Activated T-cell treated with anti-CD3 and anti-CD28 coated beads, Interleukin-2, amount 50 U/mL, for 4 hours (primary cell): ENCODE measurements at regions not wholly inside any gene's neighbourhood (a gene's known extent, or its start where the extent isn't known, plus 50 kb on each side); places are given as distances from the start of the nearest gene placed in this dataset.
A peak's percentile ranks its signal among the peaks of the same experiment; 100 is the strongest.
"Not testable (repeated sequence)": the region's sequence is repeated elsewhere in the genome, so short reads cannot be mapped to it uniquely, and the experiment has no call there.

Experiments used
- ATAC-seq, 2 donors: fragments of 200-7000 bp; cut with Tn5 transposase; one replicate each; pipeline ENCODE4 v1.10.0; 2021
- DNase-seq: peaks from one replicate; pipeline ENCODE4 v3.0.0-alpha.2; 2020
- H3K27me3 Mint-ChIP-seq: one replicate; pipeline ENCODE4 v1.8.0; 2021; ENCODE audit warnings: low read depth, mixed read lengths
- H3K36me3 Mint-ChIP-seq: one replicate; pipeline ENCODE4 v1.8.0; 2022; ENCODE audit warnings: mixed read lengths; ENCODE audit not compliant: insufficient read depth
- H3K4me1 Mint-ChIP-seq: one replicate; pipeline ENCODE4 v1.8.0; 2021; ENCODE audit warnings: low read depth, mixed read lengths
- H3K4me3 Mint-ChIP-seq: one replicate; pipeline ENCODE4 v1.8.0; 2021; ENCODE audit warnings: mild to moderate bottlenecking, moderate library complexity, mixed read lengths
- H3K9me3 Mint-ChIP-seq: one replicate; pipeline ENCODE4 v1.8.0; 2021; ENCODE audit warnings: mixed read lengths

DNA sequence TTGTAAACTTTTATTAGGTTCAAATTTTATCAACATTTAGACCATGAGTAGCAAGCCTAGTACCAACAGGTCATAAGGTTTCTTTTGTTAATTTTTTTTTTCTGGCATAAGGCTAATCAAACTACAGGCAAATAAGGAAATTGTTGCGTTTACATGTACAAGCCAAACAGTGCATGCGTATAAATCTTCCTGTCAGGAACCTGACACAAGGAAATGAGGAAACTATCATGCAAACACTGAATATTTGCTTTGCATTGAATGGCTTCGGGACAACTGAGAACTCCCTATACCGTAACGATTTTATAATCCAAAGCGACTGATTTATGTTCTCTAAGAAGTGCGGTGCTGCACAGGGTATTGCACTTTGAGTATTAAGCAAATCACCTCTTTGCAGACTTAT is 133.0 kb upstream of the TRPC4 start:
- no peaks in the 10 kb centered on the region for H3K4me1 Mint-ChIP-seq
- no peaks in the 10 kb centered on the region for H3K36me3 Mint-ChIP-seq
- ATAC-seq, result no peak
- no peaks in the 10 kb centered on the region for H3K27me3 Mint-ChIP-seq
- no peak overlapping the region for H3K4me3 Mint-ChIP-seq
- no peaks in the 10 kb centered on the region for H3K9me3 Mint-ChIP-seq
- DNase-seq, result no peak

DNA sequence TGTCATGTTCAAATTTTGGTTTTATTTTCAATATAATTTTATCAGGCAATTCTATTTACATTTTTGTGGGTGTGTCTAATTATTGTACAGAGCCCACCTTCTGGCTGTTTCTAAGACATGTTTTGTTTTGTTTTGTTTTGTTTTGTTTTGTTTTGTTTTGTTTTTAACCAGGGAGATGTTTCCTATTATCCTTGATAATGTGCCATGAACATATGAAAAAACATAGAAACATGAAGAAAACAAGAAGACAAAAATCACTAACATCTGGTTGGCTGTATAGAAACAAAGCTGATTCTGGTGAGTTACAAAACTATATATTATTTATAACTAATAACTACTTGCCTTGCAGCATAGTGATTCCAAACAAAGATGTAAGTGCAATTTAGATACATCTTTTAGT is 128.1 kb upstream of the TRPC4 start:
- no peaks in the 10 kb centered on the region for H3K27me3 Mint-ChIP-seq
- no peaks in the 10 kb centered on the region for H3K9me3 Mint-ChIP-seq
- no peaks in the 10 kb centered on the region for H3K4me1 Mint-ChIP-seq
- DNase-seq, result no peak
- ATAC-seq, result no peak
- no peaks in the 10 kb centered on the region for H3K36me3 Mint-ChIP-seq
- no peak overlapping the region for H3K4me3 Mint-ChIP-seq

DNA sequence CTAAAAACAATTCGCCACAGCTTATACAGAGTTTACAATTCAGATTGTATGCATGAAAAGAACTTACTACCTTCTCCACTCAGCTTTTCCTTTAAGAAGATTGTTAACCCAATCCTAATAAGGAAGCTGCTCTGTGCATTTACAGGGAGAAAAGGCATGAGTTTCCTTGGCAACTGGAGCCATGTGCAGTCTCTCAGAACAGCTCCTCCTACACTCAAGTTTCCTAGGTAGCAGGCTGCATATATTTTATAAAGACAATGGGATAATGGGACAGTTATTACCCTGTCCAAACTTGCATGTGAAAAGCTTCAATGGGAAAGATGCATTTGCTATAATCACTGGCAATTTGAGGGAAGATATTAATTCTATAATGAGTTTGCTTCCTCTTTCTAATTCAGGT is 125.5 kb upstream of the TRPC4 start:
- no peaks in the 10 kb centered on the region for H3K4me1 Mint-ChIP-seq
- H3K4me3 Mint-ChIP-seq, result no peak overlapping the region
- DNase-seq (no peak), ATAC-seq (no peak)
- peaks cover 4% of the 10 kb centered on the region for H3K9me3 Mint-ChIP-seq
- no peaks in the 10 kb centered on the region for H3K36me3 Mint-ChIP-seq
- H3K27me3 Mint-ChIP-seq, result no peaks in the 10 kb centered on the region

DNA sequence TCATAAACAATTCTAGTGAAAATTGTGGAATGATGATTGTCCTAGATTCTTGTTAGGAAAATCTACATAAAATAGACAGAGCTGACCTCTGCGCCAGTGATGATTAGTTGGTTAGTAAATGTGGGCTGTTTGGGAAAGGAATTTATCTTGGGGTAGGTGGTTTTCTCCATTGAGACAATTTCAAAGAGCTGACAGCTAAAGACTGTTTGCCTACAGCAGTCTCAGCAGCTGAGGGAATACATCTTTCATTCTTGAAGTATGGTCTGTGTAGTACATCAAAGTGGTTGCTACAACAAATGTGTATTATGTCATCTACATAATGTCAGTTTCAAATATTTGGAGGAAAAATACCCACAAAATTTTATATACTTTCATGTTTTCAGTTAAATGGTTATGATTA is 117.2 kb upstream of the TRPC4 start:
- Mint-ChIP-seq H3K9me3 (peaks cover 8% of the 10 kb centered on the region), H3K27me3 (no peaks in the 10 kb centered on the region), H3K4me3 (no peak overlapping the region), H3K36me3 (no peaks in the 10 kb centered on the region), H3K4me1 (no peaks in the 10 kb centered on the region)
- ATAC-seq, result no peak
- DNase-seq, result no peak

DNA sequence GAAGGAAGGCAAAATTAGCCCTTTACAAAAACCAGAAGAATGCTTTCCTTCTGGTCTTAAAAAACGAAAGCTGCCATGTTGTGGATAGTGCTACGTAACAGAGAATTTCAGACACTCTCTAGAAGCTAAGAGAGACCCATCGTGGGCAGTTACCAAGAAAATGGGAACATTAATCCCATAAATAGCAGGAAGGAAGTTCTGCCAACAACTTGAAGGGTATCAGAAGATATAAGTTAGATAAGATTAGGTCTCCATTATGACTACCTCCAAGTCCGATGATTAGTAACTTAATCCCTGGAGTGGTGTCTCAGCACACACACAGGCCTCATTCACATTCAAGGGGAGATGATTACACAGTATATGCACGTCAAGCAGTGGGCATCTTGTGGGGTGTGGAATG is 115.7 kb upstream of the TRPC4 start:
- Mint-ChIP-seq H3K27me3 (no peaks in the 10 kb centered on the region), H3K9me3 (peaks cover 4% of the 10 kb centered on the region), H3K36me3 (no peaks in the 10 kb centered on the region), H3K4me3 (no peak overlapping the region), H3K4me1 (no peaks in the 10 kb centered on the region)
- DNase-seq (no peak), ATAC-seq (no peak)

DNA sequence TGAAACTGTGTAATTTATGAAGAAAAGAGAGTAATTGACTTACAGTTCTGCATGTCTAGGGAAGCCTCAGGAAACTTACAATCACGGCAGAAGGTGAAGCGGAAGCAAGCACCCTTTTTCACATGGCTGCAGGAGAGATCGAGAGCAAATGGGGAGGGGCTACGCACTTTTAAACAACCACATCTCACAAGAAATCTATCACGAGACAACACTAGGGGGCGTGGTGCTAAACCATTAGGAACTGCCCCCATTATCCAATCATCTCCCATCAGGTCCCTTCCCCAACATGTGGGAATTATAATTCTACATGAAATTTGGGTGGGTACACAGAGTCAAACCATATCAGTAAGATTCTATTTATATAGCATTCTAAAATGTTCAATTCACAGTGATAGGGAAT is 114.8 kb upstream of the TRPC4 start:
- Mint-ChIP-seq H3K9me3 (peaks cover 4% of the 10 kb centered on the region), H3K4me1 (no peaks in the 10 kb centered on the region), H3K4me3 (no peak overlapping the region), H3K36me3 (no peaks in the 10 kb centered on the region), H3K27me3 (no peaks in the 10 kb centered on the region)
- no peak for ATAC-seq
- no peak for DNase-seq

DNA sequence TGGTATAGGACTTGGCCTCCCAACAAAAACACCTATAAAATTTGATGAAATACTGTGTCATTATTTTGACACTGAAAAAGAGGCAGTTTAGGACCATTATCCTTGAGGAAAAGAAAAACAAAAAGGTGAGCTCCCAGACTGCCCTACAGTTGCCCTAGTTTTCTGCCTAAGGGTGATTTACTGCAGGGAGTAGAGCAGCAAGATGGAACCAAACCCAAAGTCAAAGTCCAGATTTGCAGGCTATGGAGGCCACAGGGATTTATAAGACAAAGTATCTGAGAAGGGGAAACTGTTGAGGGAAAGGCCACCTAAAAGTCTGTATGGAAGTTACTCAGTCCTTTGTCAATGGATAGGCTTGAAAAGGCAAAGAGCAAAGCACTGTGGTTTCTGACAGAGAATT is 112.4 kb upstream of the TRPC4 start:
- DNase-seq, result no peak
- no peaks in the 10 kb centered on the region for H3K4me1 Mint-ChIP-seq
- peaks cover 4% of the 10 kb centered on the region for H3K9me3 Mint-ChIP-seq
- H3K4me3 Mint-ChIP-seq, result no peak overlapping the region
- no peak for ATAC-seq
- H3K27me3 Mint-ChIP-seq, result no peaks in the 10 kb centered on the region
- H3K36me3 Mint-ChIP-seq, result no peaks in the 10 kb centered on the region

DNA sequence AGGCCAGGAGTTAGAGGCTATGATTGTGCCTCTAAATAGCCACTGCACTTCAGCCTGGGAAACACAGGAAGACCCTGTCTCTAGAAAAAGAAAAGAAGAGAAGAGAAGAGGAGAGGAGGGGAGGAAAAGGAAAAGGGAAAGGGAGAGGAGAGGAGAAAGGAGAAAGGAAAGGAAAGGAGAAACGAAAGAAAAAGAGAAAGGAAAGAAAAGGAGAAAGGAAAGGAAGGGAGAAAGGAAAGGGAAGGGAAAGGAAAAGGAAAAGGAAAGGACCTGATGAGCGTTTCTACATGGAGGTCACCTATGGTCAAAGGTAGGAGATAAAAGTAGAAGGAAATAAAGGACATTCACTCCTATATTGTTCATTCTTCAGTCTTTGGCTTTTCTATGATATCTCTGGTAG is 109.1 kb upstream of the TRPC4 start:
- Mint-ChIP-seq H3K4me1 (no peaks in the 10 kb centered on the region), H3K36me3 (no peaks in the 10 kb centered on the region), H3K4me3 (peak overlapping the region; percentile 1), H3K9me3 (no peaks in the 10 kb centered on the region), H3K27me3 (no peaks in the 10 kb centered on the region)
- no peak for DNase-seq
- no peak for ATAC-seq

DNA sequence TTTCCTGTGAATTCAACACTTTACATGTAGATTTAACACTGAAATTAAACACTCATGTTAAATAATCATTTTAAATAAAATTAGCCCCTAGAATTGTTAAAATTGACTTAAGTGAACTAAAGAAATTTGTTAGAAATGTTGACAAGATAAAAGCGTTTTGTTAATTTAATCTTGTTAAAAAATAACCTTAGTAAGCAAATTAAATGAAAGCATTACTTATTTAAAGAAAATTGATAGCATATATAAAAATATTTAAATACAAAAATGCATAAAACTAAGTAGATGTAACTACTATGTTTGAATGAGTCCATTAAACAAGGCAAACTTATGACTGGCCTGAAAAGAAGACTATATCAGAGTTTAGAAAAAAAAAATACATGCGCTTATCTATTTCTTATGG is 99.0 kb upstream of the TRPC4 start:
- H3K36me3 Mint-ChIP-seq, result no peaks in the 10 kb centered on the region
- ATAC-seq, result no peak

DNA sequence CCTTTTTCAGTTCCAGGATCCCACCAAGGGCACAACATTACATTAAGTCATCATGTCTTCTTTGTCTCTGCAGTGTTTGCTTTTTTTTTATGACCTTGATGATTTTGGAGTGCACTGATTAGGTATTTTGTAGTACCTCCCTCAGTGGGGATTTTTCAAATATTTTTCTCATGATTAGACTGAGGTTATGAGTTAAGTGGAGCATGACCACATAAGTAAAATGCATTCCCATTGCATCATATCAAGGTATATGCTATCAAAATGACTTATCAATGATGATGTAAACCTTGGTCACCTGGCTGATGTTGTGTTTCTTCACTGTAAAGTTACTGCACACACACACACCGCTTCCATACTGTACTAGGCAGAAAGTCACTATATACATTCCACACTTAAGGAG is 96.7 kb upstream of the TRPC4 start:
- H3K36me3 Mint-ChIP-seq, result no peaks in the 10 kb centered on the region
- H3K4me1 Mint-ChIP-seq, result no peaks in the 10 kb centered on the region
- H3K4me3 Mint-ChIP-seq, result no peak overlapping the region
- H3K27me3 Mint-ChIP-seq, result no peaks in the 10 kb centered on the region
- no peaks in the 10 kb centered on the region for H3K9me3 Mint-ChIP-seq
- no peak for ATAC-seq
- DNase-seq, result no peak

More for the DNA sequence above, 99.0 kb upstream of the TRPC4 start:
- peaks cover 3% of the 10 kb centered on the region for H3K9me3 Mint-ChIP-seq
- no peak for DNase-seq
- H3K27me3 Mint-ChIP-seq, result no peaks in the 10 kb centered on the region
- no peak overlapping the region for H3K4me3 Mint-ChIP-seq
- no peaks in the 10 kb centered on the region for H3K4me1 Mint-ChIP-seq

DNA sequence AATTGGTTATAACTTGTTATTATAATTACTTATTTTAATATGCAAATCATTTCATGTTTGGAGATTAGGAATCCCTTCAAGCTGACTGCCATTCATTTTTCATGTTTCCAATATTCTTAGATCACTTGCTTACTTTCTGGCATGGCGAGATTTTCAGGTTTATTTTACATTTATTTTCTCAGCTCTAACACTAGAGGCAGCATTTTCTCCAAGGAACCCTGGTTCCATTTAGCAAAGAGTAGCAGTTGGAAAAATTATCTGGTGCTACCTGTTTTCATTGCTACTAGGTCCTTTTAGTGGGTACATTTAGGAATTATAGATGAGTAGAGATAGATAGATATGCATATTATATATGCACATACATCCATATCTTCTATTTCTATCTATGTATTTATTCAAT is 90.9 kb upstream of the TRPC4 start:
- no peak for DNase-seq
- no peak for ATAC-seq
- Mint-ChIP-seq H3K4me3 (no peak overlapping the region), H3K27me3 (no peaks in the 10 kb centered on the region), H3K9me3 (no peaks in the 10 kb centered on the region), H3K4me1 (no peaks in the 10 kb centered on the region), H3K36me3 (no peaks in the 10 kb centered on the region)

DNA sequence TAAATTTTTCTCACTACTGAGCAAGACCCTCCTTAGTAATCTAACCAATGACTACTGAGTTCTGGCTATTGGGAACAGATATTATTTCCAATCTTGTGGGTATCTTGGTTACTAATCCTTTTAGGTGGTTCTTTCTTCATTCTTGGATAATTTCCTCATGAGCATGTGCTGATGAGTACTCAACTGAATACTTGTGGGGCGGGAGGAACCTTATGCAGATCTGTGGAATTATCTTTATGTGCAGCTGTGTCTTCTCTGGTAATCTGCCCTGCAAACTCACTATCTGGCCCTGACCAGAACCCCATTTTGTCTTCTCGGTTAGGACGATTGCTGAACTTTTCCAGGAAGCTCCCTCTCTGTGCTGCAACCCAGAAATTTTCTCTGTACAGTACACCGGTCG is 89.7 kb upstream of the TRPC4 start:
- Mint-ChIP-seq H3K4me1 (no peaks in the 10 kb centered on the region), H3K4me3 (no peak overlapping the region), H3K27me3 (no peaks in the 10 kb centered on the region), H3K36me3 (no peaks in the 10 kb centered on the region), H3K9me3 (no peaks in the 10 kb centered on the region)
- no peak for DNase-seq
- ATAC-seq, result no peak

DNA sequence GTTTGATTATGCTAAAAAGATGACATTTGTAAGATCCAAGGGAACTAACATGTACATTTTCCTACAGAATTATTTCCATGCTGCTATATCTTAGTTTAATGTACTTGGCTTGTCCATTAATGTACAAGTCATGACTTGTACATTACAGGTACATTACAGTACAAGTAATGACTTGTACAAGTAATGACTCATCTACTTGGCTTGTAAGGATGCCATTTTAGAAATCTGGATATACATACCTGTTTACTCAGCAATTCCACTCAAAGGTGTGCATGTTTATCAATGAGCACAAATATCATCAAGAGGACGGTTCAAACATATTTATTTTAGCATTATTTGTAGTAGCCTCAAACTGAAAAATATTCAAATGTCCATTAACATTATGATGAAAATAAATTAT is 87.0 kb upstream of the TRPC4 start:
- no peak for ATAC-seq
- Mint-ChIP-seq H3K36me3 (no peaks in the 10 kb centered on the region), H3K27me3 (no peaks in the 10 kb centered on the region), H3K9me3 (peaks cover 3% of the 10 kb centered on the region), H3K4me1 (no peaks in the 10 kb centered on the region), H3K4me3 (no peak overlapping the region)
- DNase-seq, result no peak

DNA sequence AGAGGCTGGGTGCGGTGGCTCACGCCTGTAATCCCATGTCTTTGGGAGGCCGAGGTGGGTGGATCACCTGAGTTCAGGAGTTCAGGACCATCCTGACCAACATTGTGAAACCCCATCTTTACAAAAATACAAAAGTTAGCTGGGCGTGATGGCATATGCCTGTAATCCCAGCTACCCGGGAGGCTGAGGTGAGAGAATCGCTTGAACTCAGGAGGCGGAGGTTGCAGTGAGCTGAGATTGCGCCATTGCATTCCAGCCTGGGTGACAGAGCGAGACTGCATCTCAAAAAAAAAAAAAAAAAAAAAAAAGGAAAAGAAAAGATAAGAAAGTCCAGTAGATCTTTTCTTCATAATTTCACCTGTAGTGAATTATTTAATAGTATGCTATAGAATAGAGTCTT is 85.0 kb upstream of the TRPC4 start:
- H3K9me3 Mint-ChIP-seq, H3K4me3 Mint-ChIP-seq, H3K27me3 Mint-ChIP-seq, DNase-seq, H3K4me1 Mint-ChIP-seq, H3K36me3 Mint-ChIP-seq, ATAC-seq: not testable (repeated sequence)

DNA sequence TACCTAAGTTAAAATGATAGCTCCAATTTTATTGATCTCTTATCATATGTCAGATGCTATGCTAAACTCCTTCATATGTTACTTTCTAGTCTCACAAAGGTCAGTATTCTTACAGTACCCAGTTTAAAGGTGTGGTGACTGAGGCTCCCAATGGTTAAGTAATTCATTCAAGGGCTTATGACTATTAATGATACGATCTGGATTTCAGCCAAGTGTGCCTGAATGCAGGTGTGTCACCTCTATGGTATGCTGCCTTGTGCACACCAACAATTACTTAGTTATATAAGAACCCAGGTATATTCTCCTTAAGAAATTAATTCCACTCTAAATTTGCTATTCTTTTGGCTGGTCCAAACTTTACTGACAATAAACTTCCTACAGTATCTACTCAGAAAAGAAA is 84.6 kb upstream of the TRPC4 start:
- H3K27me3 Mint-ChIP-seq, result no peaks in the 10 kb centered on the region
- no peaks in the 10 kb centered on the region for H3K4me1 Mint-ChIP-seq
- H3K4me3 Mint-ChIP-seq, result no peak overlapping the region
- H3K9me3 Mint-ChIP-seq, result peaks cover 6% of the 10 kb centered on the region
- no peak for ATAC-seq
- DNase-seq, result no peak
- H3K36me3 Mint-ChIP-seq, result no peaks in the 10 kb centered on the region

DNA sequence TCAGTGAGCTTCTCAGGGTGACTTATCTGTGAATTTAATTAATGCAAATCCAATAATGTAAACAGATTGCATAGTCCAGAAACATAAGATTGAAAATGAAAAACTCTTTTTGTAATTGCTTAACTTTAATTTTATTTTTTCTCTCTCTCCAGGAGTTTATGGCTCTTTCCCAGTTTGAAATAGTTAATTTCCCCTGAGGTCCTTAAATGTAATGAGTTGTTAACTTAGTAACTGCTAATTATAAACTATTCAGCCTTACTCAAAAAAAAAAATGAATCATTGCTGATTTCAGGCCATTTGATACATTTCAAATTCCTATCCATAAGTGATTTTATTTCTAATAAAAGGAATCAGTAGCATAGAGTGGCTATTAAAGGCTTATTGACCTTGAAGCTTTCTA is 84.1 kb upstream of the TRPC4 start:
- H3K9me3 Mint-ChIP-seq, result peaks cover 7% of the 10 kb centered on the region

More for the DNA sequence above, 84.1 kb upstream of the TRPC4 start:
- no peaks in the 10 kb centered on the region for H3K27me3 Mint-ChIP-seq
- no peak for DNase-seq
- H3K36me3 Mint-ChIP-seq, result no peaks in the 10 kb centered on the region
- H3K4me1 Mint-ChIP-seq, result no peaks in the 10 kb centered on the region
- ATAC-seq, result no peak
- no peak overlapping the region for H3K4me3 Mint-ChIP-seq
